Natural killer cell (primary cell): ENCODE measurements at regions not wholly inside any gene's neighbourhood (a gene's known extent, or its start where the extent isn't known, plus 50 kb on each side); places are given as distances from the start of the nearest gene placed in this dataset.

Source experiments
- ATAC-seq, 3 donors: fragments of 150-1000 bp in 2 of 3; fragments of 200-7000 bp in 1 of 3; cut with Tn5 transposase; 1 replicate in 1 of 3; 2 replicates in 2 of 3; pipeline ENCODE4 v1.10.0; 2021; ENCODE audit warnings: mild to moderate bottlenecking in 2 of 3, moderate library complexity in 2 of 3
- DNase-seq, 2 donors: peaks; one replicate each; pipeline versions ENCODE4 v3.0.0 to v3.0.0-alpha.2; 2013 to 2021; ENCODE audit warnings: mixed read lengths in 1 of 2
- H3K27ac ChIP-seq: one replicate; pipeline ENCODE4 v1.5.1; 2013; ENCODE audit warnings: mild to moderate bottlenecking, low read length
- H3K27me3 ChIP-seq: one replicate; pipeline ENCODE4 v1.6.1; 2013; ENCODE audit warnings: low read length; ENCODE audit not compliant: control insufficient read depth, insufficient read depth
- H3K36me3 ChIP-seq: one replicate; pipeline ENCODE4 v1.6.1; 2013; ENCODE audit warnings: low read length; ENCODE audit not compliant: control insufficient read depth, insufficient read depth
- H3K4me1 ChIP-seq: one replicate; pipeline ENCODE4 v1.6.1; 2013; ENCODE audit warnings: low read length; ENCODE audit not compliant: control insufficient read depth, insufficient read depth
- H3K4me3 ChIP-seq: one replicate; pipeline ENCODE4 v1.5.1; 2013; ENCODE audit warnings: low read length
- H3K9me3 ChIP-seq: one replicate; pipeline ENCODE4 v1.6.1; 2013; ENCODE audit warnings: low read length; ENCODE audit not compliant: control insufficient read depth, insufficient read depth
- H3K27ac Mint-ChIP-seq, 2 donors: one replicate each; pipeline ENCODE4 v1.8.0; 2022; ENCODE audit warnings: mild to moderate bottlenecking in 2 of 2, mixed read lengths in 2 of 2, moderate library complexity in 1 of 2
- H3K27me3 Mint-ChIP-seq, 2 donors: one replicate each; pipeline ENCODE4 v1.8.0; 2022; ENCODE audit warnings: low read depth in 2 of 2, mixed read lengths in 2 of 2
- H3K36me3 Mint-ChIP-seq: one replicate; pipeline ENCODE4 v1.8.0; 2022; ENCODE audit warnings: mixed read lengths
- H3K4me1 Mint-ChIP-seq, 2 donors: one replicate each; pipeline ENCODE4 v1.8.0; 2022; ENCODE audit warnings: mixed read lengths in 2 of 2
- H3K4me3 Mint-ChIP-seq: one replicate; pipeline ENCODE4 v1.8.0; 2022; ENCODE audit warnings: mild to moderate bottlenecking, moderate library complexity, mixed read lengths
- H3K9me3 Mint-ChIP-seq, 2 donors: one replicate each; pipeline ENCODE4 v1.8.0; 2022; ENCODE audit warnings: mixed read lengths in 2 of 2
- WGBS: methylation state at CpG from one replicate; pipeline ENCODE4 v1.1.7; 2013; ENCODE audit warnings: missing lambda C conversion rate; ENCODE audit not compliant: insufficient coverage; 5-methylcytosine and 5-hydroxymethylcytosine counted together
- intact Hi-C: fragments of 100-400 bp; cut with micrococcal nuclease; formaldehyde crosslinking; loops from one replicate; pipeline ENCODE4 v1.14.2; 2022
- TF ChIP-seq, protein P1 (sequence below): fragments of 200-600 bp; IDR thresholded peaks from one replicate; pipeline ENCODE4 v1.8.0; 2022; ENCODE audit warnings: antibody characterized with exemption

DNA sequence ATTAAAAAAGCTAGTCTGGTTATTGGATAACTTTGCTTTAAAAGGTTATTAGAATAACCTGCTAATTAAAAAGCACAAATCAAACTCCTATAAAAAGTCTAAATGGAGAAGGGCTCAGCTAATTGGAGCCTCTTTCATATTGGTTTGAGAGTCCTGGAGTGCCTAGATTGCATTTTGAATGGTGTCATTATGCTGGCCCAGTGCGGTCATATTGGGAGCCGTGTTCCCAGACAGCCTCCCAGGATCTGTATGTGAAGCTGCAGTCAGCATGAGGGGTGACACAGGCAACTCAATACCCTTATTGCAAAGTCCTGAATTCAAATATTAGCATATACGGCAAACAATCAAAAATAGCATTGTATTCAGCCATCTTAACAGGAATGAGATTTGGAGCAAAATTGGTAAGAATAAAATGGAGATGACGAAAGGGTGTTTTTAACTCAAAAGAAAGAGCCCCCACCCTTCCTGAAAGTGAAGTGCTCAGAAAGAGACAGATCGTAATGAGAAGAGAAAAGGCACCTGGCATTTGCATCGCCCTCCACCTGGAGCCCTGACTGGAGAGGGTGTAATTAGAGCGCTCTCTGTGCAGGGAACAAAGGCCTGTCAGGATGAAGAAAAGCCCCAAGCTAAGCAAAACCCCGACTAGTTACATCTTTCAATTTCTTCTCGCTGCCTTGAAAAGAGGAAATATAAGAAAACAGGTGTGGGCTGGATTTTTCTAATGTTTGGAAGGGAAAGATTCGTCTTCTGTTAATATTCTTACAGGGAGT is 621.0 kb upstream of the ADAMTS16 start:
- no peaks in the 10 kb centered on the region for H3K36me3 Mint-ChIP-seq
- H3K4me3 ChIP-seq, result no peak overlapping the region
- intact Hi-C loops, result no loop called here
- 74% methylated on average over 7 of the region's 10 CpGs for WGBS
- no peak overlapping the region for H3K27ac Mint-ChIP-seq
- no peaks in the 10 kb centered on the region for H3K4me1 ChIP-seq
- no peak overlapping the region for H3K4me3 Mint-ChIP-seq
- H3K9me3 ChIP-seq, result no peaks in the 10 kb centered on the region
- DNase-seq (no peak), ATAC-seq (no peak)
- H3K36me3 ChIP-seq, result no peaks in the 10 kb centered on the region
- no peaks in the 10 kb centered on the region for H3K4me1 Mint-ChIP-seq
- peaks cover 7 to 11% of the 10 kb centered on the region in 2 donors for H3K9me3 Mint-ChIP-seq
- H3K27me3 ChIP-seq, result no peaks in the 10 kb centered on the region
- H3K27ac ChIP-seq, result no peak overlapping the region
- TF ChIP-seq, protein P1, sequence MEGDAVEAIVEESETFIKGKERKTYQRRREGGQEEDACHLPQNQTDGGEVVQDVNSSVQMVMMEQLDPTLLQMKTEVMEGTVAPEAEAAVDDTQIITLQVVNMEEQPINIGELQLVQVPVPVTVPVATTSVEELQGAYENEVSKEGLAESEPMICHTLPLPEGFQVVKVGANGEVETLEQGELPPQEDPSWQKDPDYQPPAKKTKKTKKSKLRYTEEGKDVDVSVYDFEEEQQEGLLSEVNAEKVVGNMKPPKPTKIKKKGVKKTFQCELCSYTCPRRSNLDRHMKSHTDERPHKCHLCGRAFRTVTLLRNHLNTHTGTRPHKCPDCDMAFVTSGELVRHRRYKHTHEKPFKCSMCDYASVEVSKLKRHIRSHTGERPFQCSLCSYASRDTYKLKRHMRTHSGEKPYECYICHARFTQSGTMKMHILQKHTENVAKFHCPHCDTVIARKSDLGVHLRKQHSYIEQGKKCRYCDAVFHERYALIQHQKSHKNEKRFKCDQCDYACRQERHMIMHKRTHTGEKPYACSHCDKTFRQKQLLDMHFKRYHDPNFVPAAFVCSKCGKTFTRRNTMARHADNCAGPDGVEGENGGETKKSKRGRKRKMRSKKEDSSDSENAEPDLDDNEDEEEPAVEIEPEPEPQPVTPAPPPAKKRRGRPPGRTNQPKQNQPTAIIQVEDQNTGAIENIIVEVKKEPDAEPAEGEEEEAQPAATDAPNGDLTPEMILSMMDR, result no peak
- no peaks in the 10 kb centered on the region for H3K27me3 Mint-ChIP-seq

DNA sequence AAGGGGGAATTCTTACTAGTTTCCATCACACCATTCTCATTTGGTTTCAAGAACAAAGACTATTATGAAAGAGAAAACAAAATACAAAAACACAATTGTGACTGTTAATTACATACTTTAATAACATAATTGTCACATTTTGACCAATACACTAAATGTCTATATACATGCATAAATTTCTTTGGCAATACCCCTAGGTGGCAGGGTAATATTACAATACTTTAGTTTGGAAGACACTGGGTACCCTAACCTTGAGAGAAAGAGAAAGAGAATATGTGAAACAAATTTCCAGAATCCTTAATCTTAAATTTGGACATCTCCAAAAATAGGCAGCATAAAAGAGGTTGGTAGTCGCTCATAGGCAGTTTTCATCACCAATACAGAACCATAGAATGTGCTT is 619.6 kb upstream of the ADAMTS16 start:
- H3K4me3 Mint-ChIP-seq, result no peak overlapping the region
- H3K27ac Mint-ChIP-seq, result no peak overlapping the region
- TF ChIP-seq, protein P1, result no peak
- WGBS, result no CpG with 5 or more reads among the region's 1 CpG
- H3K9me3 Mint-ChIP-seq, result peaks cover 7 to 11% of the 10 kb centered on the region in 2 donors
- ATAC-seq, result no peak
- H3K27me3 Mint-ChIP-seq, result no peaks in the 10 kb centered on the region
- Histone ChIP-seq H3K4me3 (no peak overlapping the region), H3K4me1 (no peaks in the 10 kb centered on the region), H3K36me3 (no peaks in the 10 kb centered on the region), H3K27me3 (no peaks in the 10 kb centered on the region), H3K9me3 (no peaks in the 10 kb centered on the region), H3K27ac (no peak overlapping the region)
- no peaks in the 10 kb centered on the region for H3K36me3 Mint-ChIP-seq
- intact Hi-C loops, result no loop called here
- no peaks in the 10 kb centered on the region for H3K4me1 Mint-ChIP-seq
- no peak for DNase-seq

DNA sequence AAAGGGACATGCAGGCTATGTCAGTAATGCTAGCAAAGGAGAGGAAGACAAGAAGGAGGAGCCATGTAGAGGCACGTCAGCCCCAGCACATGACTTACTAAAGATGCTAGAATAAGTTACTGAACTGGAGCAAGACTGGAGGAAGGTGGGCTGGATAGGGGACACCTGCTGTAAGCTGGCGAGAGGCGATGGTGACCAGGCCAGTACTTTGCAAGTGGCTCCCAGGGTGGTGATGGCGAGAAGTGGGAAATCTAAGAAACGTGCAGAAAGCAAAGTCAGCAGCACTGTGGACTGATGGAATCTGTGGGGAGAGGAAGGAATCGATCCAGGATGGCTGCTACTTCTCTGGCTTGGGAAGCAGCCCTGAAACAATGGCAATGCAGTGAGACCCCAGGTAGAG is 617.1 kb upstream of the ADAMTS16 start:
- intact Hi-C loops, result no loop called here
- 72% methylated on average over 6 of the region's 6 CpGs for WGBS
- Mint-ChIP-seq H3K4me1 (no peaks in the 10 kb centered on the region), H3K27me3 (no peaks in the 10 kb centered on the region), H3K36me3 (no peaks in the 10 kb centered on the region), H3K9me3 (peaks cover 5 to 11% of the 10 kb centered on the region in 2 donors), H3K27ac (no peak overlapping the region), H3K4me3 (no peak overlapping the region)
- no peaks in the 10 kb centered on the region for H3K27me3 ChIP-seq
- no peaks in the 10 kb centered on the region for H3K36me3 ChIP-seq
- H3K27ac ChIP-seq, result no peak overlapping the region
- TF ChIP-seq, protein P1, result no peak
- H3K9me3 ChIP-seq, result no peaks in the 10 kb centered on the region
- no peaks in the 10 kb centered on the region for H3K4me1 ChIP-seq
- DNase-seq (no peak), ATAC-seq (no peak)
- H3K4me3 ChIP-seq, result no peak overlapping the region
